Fibroblast of mammary gland (primary cell): ENCODE measurements at regions not wholly inside any gene's neighbourhood (a gene's known extent, or its start where the extent isn't known, plus 50 kb on each side); places are given as distances from the start of the nearest gene placed in this dataset.
A peak's percentile ranks its signal among the peaks of the same experiment; 100 is the strongest.
"Not testable (repeated sequence)": the region's sequence is repeated elsewhere in the genome, so short reads cannot be mapped to it uniquely, and the experiment has no call there.

ENCODE experiments used
- DNase-seq: peaks from one replicate; pipeline ENCODE4 v3.0.0-alpha.2; 2010; ENCODE audit warnings: low read depth
- H3K4me3 ChIP-seq: 2 replicates; pipeline ENCODE4 v1.5.1; 2011; ENCODE audit warnings: low read depth, mild to moderate bottlenecking, low read length, moderate library complexity; ENCODE audit not compliant: control insufficient read depth
- CTCF ChIP-seq: conservative IDR thresholded peaks from 2 replicates; pipeline ENCODE4 v1.5.1; 2011; ENCODE audit warnings: low read depth, low read length, inconsistent platforms; ENCODE audit not compliant: control insufficient read depth, insufficient read depth

GRCh38 chr7:81393018-81393417 lies 376.8 kb downstream of the HGF start:
- no peak overlapping the region for H3K4me3 ChIP-seq
- TF ChIP-seq CTCF = no peak
- peak; percentile 33 for DNase-seq

- TF ChIP-seq CTCF = no peak
- DNase-seq = no peak
Measured at GRCh38 chr7:81385370-81385769, 384.5 kb downstream of the HGF start.

GRCh38 chr7:81383846-81384245 lies 386.0 kb downstream of the HGF start:
- no peak overlapping the region for H3K4me3 ChIP-seq
- no peak for DNase-seq
- no peak for TF ChIP-seq CTCF

More at GRCh38 chr7:81385370-81385769, 384.5 kb downstream of the HGF start:
- no peak overlapping the region for H3K4me3 ChIP-seq

GRCh38 chr7:81374641-81375040 lies 395.2 kb downstream of the HGF start:
- DNase-seq, H3K4me3 ChIP-seq: not testable (repeated sequence)

- H3K4me3 ChIP-seq = no peak overlapping the region
- no peak for DNase-seq
- no peak for TF ChIP-seq CTCF
Measured at GRCh38 chr7:81370822-81371221, 399.0 kb downstream of the HGF start.

DNA sequence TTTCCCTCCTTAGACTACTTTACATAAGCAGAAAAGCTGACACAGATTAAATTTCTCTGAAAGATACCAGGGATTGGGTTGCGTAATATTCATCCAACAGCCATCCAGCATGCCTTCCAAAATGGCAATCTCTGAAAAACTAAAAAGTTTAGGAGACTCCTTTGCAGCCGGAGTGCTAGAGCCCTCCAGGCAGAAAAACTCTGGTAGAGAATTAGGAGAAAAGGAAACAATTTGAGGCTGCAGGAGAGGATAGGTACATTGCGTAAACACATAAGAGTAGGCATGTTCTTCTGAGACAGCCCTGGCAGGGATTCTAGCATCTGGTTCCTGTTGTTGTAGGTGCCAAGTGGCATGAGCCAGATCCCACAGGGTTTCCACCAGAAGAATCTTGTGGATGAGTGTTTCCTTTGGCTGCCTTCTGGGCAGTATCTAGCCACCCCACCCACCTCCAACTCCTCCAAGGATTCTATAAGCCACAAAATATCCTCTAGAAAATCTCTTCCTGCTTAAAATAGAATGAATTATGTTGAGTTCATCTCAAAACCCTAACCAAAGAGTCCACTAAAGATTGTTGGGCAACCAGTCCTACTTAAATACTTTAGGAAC lies 402.4 kb downstream of the HGF start:
- peak; percentile 92 for DNase-seq
- no peak for TF ChIP-seq CTCF
- H3K4me3 ChIP-seq = no peak overlapping the region

- no peak for TF ChIP-seq CTCF
- H3K4me3 ChIP-seq = no peak overlapping the region
- DNase-seq = no peak
Measured at GRCh38 chr7:81366546-81366945, 403.3 kb downstream of the HGF start.
